GM18498 (cell line): ENCODE measurements at regions not wholly inside any gene's neighbourhood (a gene's known extent, or its start where the extent isn't known, plus 50 kb on each side); places are given as distances from the start of the nearest gene placed in this dataset.
"Not testable (repeated sequence)": the region's sequence is repeated elsewhere in the genome, so short reads cannot be mapped to it uniquely, and the experiment has no call there.

Experiments
- ATAC-seq: cut with Tn5 transposase; IDR thresholded peaks from one replicate; pipeline ENCODE4 v1.9.1; 2021; ENCODE audit warnings: mild to moderate bottlenecking, moderate library complexity; ENCODE audit not compliant: unreplicated experiment

DNA sequence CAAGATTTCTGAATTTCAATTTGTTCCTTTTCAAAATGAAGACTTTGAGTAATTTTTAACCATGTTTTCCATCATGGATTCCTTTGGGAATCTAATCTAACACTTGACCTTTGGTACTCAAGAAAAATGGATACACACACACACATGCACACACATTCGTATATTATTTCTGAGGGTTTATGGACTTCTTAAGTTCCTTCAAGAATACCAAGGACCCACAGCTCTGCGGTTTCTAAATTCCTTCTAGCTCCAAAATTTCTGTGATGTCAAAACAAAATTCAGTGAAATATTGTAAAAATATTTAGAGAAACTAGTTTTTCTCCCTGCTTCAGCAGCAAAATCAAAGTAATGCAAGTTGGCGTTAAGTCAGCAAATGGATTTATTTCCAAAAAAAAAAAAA, 98.3 kb upstream of the FAM13C start:
- ATAC-seq = no peak

DNA sequence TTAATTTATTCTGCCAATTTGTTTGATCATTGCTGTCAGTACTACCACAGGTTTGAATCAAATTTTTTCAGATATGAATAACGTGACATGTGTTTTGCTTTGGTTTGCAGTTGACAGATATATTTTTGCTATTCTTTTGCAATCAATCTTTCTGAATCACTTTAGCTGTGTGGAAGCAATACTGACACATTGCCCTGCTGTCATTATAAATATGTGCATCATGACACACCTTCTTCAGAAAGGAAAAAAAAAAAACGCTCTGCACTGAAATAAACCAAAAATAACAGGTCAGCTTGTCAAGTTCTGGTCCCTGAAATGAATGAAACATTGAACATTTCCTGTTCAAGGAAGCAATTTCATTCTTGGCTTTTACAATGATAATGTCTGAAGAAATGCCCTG, 93.8 kb upstream of the FAM13C start:
- ATAC-seq = no peak

DNA sequence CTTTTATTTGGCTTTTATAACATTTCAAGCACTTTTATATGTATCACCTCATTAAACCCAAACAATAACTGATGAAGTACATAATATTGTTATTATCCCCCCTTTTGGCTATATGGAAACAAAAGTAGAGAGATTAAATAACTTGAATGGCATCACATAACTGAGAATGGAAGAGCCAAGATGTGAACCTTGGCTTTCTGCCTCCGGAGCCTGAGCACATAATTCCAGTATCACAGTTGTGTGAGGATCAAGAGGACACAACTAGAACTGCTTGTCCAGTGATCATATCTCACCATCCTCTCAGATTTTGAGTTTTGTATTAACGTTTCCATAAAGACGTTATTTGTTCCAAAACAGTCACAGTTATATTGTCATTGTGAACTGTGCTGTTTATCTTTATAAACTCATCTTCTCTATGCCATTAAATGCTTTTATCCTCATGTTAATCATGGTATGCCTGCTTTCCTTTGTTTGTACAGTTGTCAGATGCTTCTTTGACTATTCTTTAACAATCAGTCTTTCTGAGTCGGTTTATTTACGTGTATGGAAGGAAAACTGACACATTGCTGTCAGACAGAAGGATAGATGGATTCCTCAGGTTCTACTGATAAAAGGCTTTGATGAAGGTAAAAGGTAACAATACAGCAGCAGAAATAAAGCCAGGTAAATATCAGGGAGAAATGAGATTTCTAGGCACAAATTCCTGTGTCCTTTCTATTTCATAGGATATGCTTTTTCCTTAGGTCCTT, 92.0 kb upstream of the FAM13C start:
- no peak for ATAC-seq

DNA sequence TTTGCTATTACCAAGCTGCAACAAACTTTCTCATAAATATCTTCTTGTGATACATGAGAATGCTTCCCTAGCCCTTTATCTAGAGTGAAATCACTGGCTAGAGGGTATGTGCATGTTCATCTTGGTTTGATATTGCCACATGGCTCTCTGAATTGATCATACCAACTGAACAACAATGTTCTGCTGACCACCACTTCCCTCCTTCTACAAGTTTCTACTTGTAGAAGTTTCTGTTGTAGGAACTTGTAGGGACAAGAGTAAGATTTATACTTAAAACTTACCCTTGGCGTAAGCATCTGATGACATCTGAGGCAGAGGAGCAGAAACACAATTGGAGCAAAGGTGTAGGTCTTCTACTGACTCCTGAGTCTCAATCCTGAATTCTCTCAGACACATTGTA, 86.3 kb upstream of the FAM13C start:
- no peak for ATAC-seq

DNA sequence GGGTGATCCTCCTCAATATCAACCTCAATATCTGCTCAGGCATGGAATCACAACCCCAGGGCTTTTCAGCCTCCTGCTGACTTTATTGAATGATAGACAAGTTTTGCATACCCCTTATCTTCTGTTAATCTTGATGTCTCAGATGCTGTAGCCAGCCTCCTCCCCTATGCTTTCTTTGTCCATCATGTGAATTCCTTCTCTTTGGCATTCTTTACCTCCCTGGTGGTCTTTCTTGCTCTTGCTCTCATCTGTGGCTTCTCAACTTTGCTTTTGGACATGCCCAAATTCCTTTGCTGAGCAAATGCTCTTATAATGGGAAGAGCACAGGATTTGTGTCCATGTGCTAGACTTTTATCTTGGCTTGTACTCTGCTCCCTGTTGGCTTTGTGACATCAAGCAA, 73.4 kb upstream of the FAM13C start:
- no peak for ATAC-seq

DNA sequence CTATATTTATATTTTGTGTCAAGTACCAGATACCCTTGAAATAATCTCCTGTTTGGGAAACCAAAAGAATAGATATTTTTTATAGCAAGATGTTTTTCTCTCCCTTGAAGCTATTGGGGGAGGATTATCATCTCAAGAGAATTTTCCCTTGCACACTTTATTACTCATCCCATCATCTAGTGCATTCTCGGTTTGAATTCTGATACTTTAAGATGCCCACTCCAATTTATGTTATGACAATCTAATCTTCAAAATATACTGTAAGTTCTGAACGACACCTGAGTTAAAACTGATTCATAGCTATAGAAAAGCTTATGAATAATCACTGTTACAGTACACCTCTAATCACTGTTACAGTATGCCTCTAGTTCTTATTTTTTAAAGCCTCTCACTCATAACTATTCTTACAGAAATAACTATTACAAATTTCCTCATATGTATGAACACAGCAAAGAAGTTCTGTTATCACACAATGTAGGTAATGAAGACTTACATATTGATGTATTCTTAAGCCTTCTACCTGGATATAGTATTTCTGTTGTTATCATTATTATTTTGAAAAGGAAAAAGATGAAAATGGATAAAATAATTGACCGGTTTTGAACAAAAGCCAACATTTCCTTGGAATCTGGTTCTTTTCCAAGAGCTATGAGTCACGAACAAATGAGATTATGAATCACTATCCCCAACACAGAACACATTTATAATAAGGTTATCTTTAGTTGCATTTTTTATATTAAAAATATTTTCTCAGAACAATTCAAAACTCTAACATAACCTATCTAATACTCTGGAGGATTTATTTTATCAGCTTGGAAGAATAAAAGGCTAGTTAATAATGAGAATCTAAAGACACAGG, 72.3 kb upstream of the FAM13C start:
- ATAC-seq = no peak

DNA sequence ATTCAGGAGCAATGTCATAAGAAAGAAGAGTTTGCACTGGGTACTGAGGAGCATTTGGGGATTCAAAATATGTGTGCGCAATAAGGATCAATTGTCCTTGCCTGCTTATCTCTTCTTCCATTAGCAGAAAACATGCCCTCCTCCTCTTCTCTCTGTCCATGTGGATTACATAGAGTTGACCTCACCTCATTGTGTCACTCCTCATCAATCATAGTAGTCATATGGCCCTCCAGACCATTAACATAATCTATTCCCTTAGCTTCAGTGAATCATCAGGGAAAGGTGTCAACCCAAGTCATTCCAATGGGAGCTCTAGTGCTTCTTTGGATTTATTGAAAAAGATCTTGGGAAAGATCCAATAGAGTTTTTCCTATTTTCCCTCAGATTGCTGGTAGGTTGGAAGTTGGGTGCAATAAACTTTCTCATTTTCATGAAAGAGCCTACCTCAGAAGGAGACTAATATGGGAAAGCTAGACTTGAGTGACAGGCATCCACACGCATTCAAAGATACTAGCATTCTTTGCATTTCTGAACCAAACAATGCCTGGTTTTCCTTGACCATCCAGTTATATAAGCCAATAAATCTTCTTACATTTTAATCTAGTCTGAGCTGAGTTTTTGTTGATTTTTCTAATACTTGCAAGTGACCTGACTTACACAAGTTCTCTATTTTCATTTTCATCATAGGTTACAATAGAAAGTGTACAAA, 71.5 kb upstream of the FAM13C start:
- no peak for ATAC-seq

DNA sequence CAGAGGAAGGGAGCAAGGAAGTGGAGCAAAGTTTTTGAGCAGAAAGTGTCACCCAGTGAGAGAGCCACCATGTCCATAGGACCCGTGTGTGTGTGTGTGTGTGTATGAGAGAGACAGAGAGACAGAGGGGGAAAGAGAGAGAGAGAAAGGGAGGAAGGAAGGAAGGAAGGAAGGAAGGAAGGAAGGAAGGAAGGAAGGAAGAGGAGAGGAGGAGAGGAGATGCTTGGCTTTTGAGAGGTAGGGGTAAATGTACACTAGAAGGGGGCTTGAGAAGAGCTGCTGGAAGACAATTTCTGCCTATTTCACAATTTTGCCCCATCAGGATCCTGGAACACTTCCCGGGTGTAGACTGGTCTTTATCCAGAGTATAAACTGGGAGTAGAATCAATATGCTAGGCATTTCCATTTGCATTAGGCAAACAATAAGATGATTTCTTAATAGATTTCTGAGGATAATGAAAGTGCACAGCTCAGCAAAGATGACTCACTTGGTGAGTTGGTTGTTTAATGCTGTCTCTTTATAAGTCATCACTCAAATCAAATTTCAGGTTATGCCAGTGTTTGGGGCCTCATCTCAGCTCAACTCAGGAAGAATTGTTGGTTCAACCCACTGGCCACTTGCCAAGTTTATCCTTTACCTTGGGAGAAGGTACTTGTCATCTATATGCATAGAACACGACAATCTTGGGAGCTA, 70.0 kb upstream of the FAM13C start:
- ATAC-seq = no peak

DNA sequence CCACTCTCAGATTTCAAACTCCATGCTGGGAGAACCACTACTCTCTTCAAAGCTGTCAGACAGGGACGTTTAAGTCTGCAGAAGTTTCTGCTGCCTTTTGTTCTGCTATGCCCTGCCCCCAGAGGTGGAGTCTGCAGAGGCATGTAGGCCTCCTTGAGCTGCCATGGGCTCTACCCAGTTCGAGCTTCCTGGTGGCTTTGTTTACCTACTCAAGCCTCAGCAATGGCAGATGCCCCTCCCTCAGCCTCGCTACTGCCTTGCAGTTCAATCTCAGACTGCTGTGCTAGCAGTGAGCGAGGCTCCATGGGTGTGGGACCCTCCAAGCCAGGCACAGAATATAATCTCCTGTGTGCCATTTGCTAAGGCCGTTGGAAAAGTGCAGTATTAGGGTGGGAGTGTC, 51.4 kb upstream of the FAM13C start:
- not testable (repeated sequence) for ATAC-seq
